ENCODE measurements at regions not wholly inside any gene's neighbourhood (a gene's known extent, or its start where the extent isn't known, plus 50 kb on each side); places are given as distances from the start of the nearest gene placed in this dataset.

DNA sequence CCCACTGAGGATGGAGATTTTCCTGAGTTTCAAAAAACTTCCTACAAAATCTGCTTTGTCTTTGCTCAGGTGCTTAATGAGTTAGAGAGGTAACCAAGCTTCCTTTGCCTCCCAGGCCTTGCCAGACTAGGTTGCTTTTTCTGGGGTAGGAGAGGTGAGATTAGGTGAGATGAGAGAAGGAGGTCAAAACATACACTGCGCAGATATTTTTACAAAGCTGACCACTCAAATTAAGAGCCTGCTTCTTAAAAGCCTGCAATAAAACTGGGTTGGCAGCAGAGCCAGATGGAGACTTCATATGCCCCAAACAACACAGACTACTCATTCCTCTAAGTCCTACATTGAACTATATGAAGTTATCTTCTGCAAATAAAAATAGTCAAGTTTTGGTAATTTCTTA, 352.5 kb downstream of the NUF2 start (continued):
- TF ChIP-seq ZBTB17 (CRISPR knock-in tag; IDR thresholded peaks at IDR 0.05) (no peak), ZNF507 (tag; conservative IDR thresholded peaks at IDR 0.05) (no peak), POLR2AphosphoS5 (IDR thresholded peaks at IDR 0.05; ENCODE audit: control insufficient read depth, insufficient read depth, low read depth, low read length) (no peak), ZNF239 (CRISPR knock-in tag; IDR thresholded peaks at IDR 0.05) (no peak), RUNX1 (IDR thresholded peaks at IDR 0.05; ENCODE audit: low read depth) (no peak), ZNF717 (CRISPR knock-in tag; IDR thresholded peaks at IDR 0.05) (no peak)
- TF ChIP-seq, protein P1, sequence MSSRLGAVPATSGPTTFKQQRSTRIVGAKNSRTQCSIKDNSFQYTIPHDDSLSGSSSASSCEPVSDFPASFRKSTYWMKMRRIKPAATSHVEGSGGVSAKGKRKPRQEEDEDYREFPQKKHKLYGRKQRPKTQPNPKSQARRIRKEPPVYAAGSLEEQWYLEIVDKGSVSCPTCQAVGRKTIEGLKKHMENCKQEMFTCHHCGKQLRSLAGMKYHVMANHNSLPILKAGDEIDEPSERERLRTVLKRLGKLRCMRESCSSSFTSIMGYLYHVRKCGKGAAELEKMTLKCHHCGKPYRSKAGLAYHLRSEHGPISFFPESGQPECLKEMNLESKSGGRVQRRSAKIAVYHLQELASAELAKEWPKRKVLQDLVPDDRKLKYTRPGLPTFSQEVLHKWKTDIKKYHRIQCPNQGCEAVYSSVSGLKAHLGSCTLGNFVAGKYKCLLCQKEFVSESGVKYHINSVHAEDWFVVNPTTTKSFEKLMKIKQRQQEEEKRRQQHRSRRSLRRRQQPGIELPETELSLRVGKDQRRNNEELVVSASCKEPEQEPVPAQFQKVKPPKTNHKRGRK (tag; IDR thresholded peaks at IDR 0.05), result no peak

DNA sequence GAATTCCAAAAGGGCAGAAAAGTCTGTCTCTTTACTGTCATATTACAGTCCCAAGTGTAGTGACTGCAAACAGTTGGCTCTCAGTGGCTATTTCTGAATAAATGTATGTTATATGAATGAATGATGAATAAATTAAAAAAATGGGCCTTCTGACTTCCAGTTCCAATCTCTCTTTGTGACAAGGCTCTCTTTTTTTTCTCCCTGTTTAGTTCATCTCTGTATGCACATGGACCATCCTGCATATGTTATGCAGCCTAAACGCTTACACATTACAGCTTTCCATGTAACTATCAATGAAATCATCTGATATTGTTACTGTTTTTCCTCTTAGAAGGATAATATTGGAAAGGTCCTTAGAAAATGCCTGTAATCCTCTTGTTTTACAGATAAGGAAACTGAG, 363.0 kb downstream of the NUF2 start:
- Histone ChIP-seq H3K36me3 (ENCODE audit: control insufficient read depth, insufficient read depth, low read length) (no peaks in the 10 kb centered on the region), H3K4me1 (replicated peaks in 1 of 2; ENCODE audit: control insufficient read depth in 2 of 2, insufficient read depth in 2 of 2, low read length in 2 of 2) (no peaks in the 10 kb centered on the region), H3K4me3 (no peak overlapping the region), H4K20me1 (replicated peaks; ENCODE audit: control insufficient read depth, insufficient read depth, low read length) (no peaks in the 10 kb centered on the region), H3K9me3 (replicated peaks; ENCODE audit: control insufficient read depth, insufficient read depth, low read depth, low read length) (no peaks in the 10 kb centered on the region), H3K9ac (ENCODE audit: insufficient read depth in 1 of 2, low read depth in 2 of 2, low read length in 2 of 2) (no peak overlapping the region), H2AFZ (ENCODE audit: low read depth, low read length) (no peak overlapping the region), H3K79me2 (ENCODE audit: control insufficient read depth, insufficient read depth, low read length) (no peaks in the 10 kb centered on the region), H3K4me2 (ENCODE audit: insufficient read depth, low read length) (no peak overlapping the region), H3K9me1 (ENCODE audit: control insufficient read depth, insufficient read depth, low read length) (no peaks in the 10 kb centered on the region), H3K27me3 (ENCODE audit: control insufficient read depth in 2 of 2, insufficient read depth in 2 of 2, low read length in 2 of 2) (no peaks in the 10 kb centered on the region), H3K27ac (ENCODE audit: extremely low read depth, low read depth, low read length) (no peak overlapping the region)
- intact Hi-C loops (cut with micrococcal nuclease), result no loop called here
- 0% methylated on average over 1 of the region's 1 CpG for WGBS (ENCODE audit: insufficient coverage, low coverage, missing lambda C conversion rate)
- in situ Hi-C loops (cut with MboI), result no loop called here
- POLR2A ChIA-PET, result no interaction called here
- ATAC-seq (no peak), FAIRE-seq (no peak), DNase-seq (ENCODE audit: extremely low read depth in 1 of 4, low spot score in 3 of 4) (no peak)
- BruUV-seq (replicated peaks), result no TSS peak
- CTCF ChIA-PET (ENCODE audit: low intra/inter-chr PET ratio), result no interaction called here
- TF ChIP-seq HNRNPH1 (optimal IDR thresholded peaks at IDR 0.05; ENCODE audit: low read depth, low read length) (no peak), ZNF282 (CRISPR knock-in tag; IDR thresholded peaks at IDR 0.05) (no peak), MYNN (IDR thresholded peaks at IDR 0.05) (no peak), MYNN (CRISPR knock-in tag; IDR thresholded peaks at IDR 0.05) (no peak), C11orf30 (IDR thresholded peaks at IDR 0.05; ENCODE audit: low read depth) (no peak), SNIP1 (IDR thresholded peaks at IDR 0.05; ENCODE audit: low read depth) (no peak), ZNF232 (CRISPR knock-in tag; IDR thresholded peaks at IDR 0.05) (no peak), ZC3H8 (IDR thresholded peaks at IDR 0.05) (no peak), SNRNP70 (optimal IDR thresholded peaks at IDR 0.05; ENCODE audit: low read depth, low read length) (no peak), NR2C1 (IDR thresholded peaks at IDR 0.05) (no peak), NR2C1 (tag; IDR thresholded peaks at IDR 0.05) (no peak), DMBX1 (CRISPR knock-in tag; IDR thresholded peaks at IDR 0.05; ENCODE audit: borderline replicate concordance) (no peak)
- TF ChIP-seq, protein P2, sequence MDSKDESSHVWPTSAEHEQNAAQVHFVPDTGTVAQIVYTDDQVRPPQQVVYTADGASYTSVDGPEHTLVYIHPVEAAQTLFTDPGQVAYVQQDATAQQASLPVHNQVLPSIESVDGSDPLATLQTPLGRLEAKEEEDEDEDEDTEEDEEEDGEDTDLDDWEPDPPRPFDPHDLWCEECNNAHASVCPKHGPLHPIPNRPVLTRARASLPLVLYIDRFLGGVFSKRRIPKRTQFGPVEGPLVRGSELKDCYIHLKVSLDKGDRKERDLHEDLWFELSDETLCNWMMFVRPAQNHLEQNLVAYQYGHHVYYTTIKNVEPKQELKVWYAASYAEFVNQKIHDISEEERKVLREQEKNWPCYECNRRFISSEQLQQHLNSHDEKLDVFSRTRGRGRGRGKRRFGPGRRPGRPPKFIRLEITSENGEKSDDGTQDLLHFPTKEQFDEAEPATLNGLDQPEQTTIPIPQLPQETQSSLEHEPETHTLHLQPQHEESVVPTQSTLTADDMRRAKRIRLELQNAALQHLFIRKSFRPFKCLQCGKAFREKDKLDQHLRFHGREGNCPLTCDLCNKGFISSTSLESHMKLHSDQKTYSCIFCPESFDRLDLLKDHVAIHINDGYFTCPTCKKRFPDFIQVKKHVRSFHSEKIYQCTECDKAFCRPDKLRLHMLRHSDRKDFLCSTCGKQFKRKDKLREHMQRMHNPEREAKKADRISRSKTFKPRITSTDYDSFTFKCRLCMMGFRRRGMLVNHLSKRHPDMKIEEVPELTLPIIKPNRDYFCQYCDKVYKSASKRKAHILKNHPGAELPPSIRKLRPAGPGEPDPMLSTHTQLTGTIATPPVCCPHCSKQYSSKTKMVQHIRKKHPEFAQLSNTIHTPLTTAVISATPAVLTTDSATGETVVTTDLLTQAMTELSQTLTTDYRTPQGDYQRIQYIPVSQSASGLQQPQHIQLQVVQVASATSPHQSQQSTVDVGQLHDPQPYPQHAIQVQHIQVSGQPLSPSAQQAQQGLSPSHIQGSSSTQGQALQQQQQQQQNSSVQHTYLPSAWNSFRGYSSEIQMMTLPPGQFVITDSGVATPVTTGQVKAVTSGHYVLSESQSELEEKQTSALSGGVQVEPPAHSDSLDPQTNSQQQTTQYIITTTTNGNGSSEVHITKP (IDR thresholded peaks at IDR 0.05; ENCODE audit: partially characterized antibody), result no peak

All from K562 (cell line).